Hindlimb muscle (tissue), 1 donor: ENCODE measurements at regions not wholly inside any gene's neighbourhood (a gene's known extent, or its start where the extent isn't known, plus 50 kb on each side); places are given as distances from the start of the nearest gene placed in this dataset.
A peak's percentile ranks its signal among the peaks of the same experiment; 100 is the strongest.

Source experiments
- DNase-seq: peaks from one replicate; pipeline ENCODE4 v3.0.0-alpha.2; 2013

DNA sequence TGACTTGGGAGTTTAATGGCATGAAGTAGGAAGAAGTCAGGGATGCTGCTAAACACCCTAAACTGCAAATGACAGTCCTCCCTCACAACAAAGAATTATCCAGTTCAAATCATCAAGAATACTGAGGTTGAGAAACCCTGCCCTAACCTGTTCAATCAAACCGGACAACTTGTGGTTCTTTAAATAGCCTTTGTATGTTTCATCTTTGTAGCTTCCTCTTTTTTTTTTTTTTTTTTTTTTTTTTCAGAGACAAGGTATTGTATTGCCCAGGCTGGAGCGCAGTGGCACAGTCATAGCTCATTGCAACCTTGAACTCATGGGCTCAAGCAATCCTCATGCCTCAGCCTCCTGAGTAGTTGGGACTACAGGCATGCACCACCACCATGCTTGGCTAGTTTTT, 52.5 kb upstream of the TTC29 start:
- no peak for DNase-seq

DNA sequence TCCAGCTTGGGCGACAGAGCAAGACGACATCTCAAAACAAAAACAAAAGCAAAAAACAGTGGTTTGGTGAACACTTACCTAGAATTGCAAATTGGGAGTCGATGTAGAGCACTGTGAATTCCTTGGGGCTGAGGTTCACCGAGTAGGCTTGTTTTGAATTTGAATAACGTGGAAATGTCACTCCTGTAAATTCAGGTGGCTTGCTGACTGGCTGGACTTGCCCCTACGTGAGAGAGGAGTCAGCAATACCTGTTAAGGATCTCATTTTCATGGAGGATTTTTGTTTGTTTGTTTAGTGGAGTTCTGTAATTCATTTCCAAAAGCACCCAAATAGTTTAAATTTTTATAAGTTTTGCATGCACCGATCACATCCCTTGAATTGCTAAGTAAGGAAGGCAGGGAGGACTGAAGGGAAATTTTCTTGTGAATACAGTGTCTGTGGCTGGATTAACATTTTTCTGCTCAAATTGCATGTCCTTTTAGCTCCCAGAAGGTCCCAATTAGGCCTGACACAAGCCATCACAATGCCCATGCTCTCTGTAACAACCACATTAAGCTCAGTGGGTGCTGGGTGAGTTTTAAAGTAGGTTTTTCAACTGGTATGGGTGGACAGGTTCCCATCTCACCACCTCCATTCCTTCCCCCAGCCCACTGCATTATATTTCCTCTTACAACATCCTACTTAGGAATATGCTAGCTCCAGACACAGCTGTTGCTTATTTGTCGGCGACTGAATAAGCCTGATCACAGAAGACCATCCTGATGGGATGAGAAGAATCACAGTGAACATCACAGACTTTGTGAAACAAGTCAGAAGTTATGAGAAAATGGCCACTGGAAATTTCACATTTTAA, 58.5 kb upstream of the TTC29 start:
- DNase-seq = no peak

DNA sequence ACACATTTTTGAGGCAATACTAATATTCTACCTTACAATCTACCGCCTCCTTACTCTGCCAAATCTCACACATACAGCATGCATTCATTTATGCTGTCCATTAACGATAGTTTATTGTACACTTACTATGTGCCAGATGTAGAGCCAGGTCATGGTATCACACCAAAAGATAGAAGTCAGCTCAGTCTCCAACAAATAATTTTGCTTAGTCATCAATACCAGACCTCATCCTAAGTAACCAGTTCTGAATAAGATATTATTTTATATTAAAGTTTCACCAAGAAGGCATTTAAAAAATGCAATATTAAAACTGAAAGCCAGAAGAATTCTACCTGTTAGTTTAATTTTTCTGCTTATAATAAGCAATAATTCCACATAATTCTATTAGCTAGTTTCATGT, 60.6 kb upstream of the TTC29 start:
- no peak for DNase-seq

DNA sequence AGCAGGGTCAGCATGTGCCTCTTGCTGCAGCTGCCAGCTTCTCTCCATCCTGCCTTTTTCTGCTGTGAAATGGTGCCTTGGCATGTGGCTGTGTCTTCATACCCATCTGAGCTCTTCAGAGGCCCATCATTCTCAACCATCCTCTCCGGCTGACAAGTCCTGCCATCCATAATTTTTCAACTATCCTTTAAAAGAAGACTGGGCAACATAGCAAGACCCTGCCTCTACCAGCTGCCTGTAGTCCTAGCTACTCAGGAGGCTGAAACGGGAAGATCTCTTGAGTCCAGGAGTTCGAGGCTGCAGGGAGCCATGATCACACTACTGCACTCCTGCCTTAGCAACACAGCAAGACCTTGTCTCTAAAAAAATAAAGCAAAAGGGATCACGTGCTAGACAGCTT, 64.2 kb upstream of the TTC29 start:
- DNase-seq = no peak

DNA sequence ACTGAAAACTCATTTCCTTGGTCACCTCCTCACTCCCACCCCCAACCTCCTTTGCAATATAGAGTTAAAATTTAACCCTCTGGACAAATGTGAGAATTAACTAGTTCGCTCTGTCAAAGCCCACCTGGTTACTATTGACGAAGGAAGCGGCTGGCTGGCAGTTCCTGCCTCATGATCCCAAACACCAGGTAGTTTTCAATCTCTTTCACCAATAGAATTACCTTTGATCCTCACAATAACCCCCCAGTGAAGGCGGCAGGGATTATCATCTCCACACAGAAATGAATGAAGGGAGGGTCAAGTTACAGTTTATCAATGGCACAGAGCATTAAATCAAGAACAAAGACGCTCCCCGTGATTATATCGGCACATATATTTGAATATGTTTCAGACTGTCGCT, 65.7 kb upstream of the TTC29 start:
- DNase-seq = no peak

DNA sequence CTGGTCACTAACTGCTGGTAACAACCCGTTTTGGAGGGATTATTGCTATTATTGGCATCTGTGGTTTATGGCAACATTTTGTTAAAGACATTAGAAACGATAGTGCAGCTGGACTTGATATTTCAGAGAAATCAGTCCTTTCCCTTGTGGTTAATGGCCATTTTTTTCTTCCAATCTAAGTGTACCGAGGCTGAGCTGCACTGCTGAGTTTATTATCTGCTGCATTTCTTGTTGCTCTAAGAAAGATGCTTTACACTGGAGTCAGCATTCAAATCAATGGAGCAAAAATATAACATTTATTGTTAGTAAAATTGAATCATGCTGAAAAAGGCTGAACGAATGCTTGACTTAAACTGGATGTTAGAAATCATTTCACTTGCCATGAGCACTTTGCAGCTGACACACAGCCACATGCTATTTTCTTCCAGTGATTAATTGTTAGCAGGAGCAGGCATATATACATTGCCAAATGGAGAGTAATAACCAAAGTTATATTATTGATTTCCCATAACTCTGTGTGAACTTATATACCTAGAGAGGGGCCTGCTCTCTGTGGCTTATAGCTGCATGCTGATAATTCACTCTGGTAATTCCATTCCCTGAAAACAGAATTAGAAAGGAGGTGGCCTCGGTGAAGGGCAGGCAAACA, 66.5 kb upstream of the TTC29 start:
- no peak for DNase-seq

DNA sequence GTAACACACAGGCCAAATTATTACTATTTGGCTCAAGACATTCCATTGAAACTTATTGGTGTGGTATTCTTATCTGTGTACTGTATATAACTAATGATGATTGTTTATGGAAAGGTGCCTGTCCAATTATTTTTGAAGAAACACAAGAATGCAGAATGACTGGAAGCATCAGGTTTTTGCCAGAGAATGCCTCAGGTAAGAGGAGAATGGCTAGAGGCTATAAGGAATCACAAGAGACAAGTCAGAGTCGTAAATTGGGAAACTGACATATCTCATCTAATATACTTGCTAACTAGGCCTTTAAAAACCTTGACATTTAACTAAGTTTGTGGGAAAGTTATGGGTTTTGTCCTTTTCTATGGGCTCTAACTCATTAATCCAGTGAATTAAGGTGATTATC, 69.3 kb upstream of the TTC29 start:
- DNase-seq = no peak

DNA sequence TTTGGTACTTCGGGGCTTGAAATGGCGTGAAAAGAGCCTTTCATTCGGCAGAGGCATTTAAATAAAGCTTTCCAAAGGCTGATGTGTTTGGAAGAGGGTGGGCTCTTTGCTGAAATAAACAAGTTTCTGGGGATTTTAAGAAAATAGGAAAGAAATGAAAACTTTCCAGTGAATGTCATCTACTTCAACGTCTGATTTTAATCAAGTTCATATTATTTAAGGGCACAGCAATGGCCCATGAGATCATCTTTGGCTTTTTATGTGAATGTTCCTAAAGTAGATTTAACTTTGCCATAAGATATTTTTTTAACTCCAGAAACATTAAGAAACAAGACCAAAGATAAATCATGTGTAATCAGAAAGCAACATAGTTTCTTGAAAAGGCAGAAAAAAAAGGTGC, 69.8 kb upstream of the TTC29 start:
- peak; percentile 8 for DNase-seq

DNA sequence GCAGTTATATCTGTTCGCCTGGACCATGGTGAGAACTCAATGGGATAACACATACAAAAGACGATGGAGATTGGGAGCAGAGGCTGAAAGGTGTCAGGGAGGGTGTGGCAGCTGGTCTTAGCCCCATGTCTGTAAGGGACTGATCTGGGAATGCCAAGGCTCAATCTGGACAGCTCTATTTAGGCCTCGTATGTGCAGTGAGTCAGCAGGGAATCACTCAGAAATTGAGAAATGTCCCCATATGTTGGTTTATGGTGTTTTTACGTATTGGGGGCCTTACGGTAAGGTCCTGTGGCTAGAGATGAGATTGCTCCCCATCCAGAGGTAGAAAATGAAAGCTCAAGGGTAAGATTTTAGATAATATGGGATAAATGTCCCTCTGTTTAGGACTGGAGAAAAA, 71.4 kb upstream of the TTC29 start:
- no peak for DNase-seq

DNA sequence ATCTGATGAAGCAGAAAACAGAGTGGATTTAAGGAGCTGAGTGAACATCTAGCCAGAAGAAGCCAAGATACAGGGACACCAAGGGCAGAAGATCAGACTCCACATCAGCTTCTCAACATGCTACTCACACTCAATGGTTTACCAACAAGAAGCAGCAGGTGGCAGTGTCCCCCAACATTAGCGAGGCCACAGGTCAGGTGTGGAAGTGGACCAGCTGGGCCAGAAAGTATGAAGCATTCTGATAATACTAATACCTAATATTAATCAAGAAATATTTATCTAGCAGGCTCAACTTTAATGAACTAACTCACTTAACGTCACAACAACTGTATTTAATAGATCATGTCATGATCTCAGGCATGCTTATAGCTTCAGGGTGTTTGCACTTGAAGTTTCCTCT, 73.4 kb upstream of the TTC29 start:
- DNase-seq = peak; percentile 29

DNA sequence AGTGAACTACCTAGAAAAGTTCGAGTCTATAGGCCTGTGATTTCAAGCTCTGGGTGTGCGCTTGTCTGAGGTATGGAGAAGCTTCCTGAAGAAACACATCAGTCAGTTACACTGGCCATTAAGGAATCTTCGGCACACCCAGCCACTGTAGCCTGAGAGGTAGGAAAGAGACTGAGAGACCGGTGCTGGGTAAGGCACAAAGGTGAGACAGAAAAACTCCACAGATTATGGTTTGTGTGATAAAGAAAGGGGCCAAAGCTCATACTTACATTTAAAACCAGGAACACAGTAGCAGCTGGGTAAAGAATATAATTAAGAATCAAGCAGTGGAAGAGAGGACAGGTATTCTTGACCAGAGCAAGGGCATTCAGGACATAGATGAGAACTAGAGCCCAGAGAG, 74.8 kb upstream of the TTC29 start:
- no peak for DNase-seq

DNA sequence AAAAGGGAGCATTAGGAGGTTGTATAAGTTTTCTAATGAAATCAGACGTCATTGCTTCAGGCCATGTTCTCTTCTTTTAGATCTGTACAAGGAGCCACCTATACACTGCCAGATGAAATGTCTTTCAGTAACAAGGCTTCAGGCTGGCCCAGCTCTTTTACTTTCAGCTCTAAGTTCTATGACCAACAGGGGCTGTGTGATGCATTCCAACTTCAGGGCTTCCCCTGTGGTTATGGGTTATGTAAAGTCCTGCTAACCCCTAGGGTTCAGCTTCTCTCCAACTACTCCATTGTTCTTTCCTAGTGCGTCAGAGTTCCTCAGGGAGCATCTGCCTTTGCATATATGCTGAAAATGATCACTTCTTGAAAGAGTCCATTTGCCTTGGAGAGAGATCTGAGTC, 79.4 kb upstream of the TTC29 start:
- no peak for DNase-seq

DNA sequence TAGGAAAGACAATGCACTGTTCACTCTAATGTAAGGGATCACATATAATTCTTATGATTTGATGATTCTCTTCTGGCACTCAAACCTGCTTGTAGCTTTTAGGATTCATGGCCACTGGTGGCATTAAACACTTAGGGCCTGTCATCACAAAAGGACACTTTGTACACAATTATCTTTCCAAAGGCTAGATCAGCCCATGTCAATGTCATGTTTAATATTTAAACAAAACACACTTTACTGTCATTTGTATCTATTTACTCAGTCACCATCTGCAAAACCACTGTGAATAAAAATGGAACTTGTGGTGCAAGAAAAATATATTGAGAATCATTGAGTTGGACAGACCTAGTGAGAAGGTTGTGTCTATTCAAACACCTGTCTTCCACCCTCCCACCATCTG, 83.6 kb upstream of the TTC29 start:
- no peak for DNase-seq

DNA sequence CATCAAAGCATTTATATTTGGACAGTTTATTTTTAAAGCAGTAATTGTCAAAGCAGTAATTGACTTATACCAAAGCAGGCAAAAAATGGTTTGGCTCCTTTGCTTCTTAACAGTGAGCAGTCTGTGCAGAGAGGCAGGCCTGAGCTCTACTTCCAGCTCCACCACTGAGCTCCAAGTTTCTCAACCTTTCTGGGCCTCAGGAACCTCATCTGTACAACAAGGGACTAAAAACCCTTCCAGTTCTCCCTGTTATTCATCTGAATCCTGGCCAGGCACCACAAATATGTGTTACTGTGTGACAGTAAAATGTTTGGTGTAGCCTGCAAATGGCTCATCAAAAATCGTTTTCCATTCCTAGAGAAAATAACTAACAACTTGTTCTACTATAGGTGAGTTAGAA, 88.7 kb upstream of the TTC29 start:
- no peak for DNase-seq

DNA sequence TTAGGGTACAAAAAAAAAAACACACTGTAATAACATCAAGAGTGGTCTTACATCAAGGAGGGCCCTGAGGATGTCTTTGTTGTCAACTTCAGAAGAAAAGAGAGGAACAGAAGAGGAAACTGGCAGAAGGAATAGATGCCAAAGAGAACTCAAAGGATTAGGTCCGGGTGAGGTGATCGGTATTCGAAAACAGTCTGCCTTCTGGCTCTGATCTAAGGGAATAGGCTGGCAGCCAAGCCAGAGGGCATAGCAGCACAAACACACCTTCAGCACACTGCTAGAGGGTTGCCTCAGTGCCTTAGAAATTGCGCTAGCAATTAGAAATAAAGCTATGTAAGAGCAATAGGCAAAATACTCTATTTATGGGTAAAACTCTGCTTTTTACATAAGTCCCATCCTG, 91.4 kb upstream of the TTC29 start:
- no peak for DNase-seq

DNA sequence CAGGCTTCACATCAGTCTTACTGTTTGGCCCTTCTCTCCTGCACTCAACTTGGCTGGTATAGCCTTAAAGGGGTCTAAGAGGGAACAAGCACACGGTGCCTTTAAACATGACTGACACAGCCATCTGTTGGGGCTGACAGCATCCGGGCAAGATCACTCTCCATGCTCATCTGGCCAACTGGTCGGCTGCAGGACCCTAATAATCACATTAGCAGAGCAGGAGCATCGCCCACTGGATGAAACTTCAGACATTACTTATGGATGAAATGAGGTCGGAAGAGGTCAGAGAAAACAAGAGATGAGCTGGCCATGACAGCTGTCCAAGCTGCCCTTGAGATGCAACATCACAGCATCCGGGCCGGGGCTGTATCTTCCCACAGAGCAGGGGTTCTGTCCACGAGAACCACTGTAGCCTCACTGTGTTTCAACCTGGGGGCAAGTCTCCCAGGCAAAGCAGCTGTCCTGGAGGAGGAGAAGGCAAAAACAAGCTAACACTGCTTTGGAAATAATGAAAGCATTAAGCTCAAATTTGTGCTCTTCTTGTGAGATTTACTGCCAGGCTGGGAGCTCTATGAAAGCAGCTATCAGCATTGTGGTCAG, 94.4 kb upstream of the TTC29 start:
- no peak for DNase-seq

DNA sequence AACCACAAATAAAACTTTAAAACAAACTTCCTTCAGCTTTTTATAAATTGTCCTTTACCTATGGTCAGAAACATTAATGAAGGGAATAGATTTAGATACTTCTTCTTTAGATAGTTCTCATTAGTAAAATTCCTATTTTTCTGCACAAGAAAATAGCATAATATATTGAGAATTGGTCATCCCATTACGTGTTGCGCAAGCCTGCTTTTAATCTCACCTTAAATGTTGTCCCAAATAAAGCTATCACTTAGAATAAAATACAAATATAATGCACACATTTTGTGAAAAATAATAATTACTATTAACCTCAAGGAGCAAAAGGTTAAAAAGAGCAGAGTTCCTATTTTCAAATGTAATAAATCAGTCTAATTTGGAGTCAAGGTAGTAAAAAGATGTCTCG, 95.2 kb upstream of the TTC29 start:
- no peak for DNase-seq

DNA sequence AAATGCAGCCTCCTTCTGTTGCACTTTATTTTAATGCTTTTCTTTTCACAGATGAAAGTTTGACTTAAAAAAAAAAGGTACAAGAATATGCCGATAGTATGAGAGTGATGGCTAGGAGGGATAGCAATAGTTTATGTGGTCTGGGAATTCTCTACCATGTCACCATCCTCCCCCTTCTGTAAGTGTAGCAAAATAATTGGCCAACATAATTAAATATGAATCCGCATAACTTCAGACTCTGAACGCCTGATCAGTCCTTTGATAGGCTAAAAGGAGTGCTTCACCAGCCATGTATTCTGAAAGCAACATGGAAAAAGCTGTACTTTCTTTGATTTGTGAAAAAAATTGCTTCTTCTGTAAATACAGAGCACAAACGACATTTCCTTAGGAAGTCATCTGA, 95.7 kb upstream of the TTC29 start:
- DNase-seq = no peak

DNA sequence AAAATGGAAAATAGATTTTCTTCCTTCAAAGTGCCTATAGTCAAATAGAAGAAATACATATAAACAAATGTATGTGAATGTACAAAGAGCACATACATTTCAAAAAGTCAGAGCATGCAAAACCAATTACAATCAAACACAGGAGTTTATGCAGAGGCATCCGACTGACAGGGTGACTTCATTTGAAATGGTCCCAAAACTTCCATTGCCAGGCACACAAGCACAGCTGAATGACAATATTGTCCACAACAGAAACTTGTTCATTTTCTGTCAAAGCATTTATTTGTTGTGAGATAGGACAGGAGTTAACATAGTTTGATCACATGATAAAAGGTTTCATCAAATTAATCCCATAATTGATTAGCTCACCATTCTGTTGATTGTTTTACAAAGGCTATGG, 96.4 kb upstream of the TTC29 start:
- DNase-seq = no peak

DNA sequence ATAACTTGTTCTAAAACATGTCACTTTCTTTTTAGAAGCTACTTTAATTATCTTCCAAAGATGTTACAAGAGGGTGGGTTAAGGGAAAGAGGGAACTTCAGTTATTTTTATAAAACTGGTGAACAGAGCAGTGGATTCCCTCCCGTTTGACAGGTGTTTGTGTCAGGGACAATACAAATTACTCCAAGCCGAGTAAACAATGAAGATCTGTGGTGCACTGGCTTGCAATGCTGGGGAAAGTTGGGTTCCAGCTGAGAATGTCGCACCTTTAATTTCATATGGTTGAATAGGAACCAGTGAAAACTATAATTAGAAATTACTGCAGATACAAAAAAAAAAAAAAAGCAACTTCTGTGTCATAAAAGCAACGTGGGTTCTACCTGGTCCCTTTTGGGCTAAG, 98.6 kb upstream of the TTC29 start:
- DNase-seq = no peak

DNA sequence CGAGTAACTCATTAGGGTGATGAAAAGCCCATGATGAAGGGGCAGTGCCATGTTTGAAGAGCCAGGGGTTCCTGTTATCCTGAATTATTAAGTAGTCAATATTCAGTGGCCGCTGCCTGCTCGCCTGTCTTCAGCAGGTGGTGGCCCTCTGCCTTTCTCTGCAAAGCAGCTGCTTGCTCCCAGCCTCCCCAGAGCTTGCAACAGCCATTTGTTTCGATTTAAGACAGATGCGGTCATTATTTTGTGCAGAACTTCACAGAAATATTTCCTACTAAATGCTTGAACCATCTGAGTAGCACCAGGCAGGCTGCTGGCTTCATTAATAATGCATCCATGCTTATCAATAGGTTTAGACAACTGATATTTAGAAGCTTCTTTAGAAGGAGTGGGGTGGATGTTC, 104.3 kb upstream of the TTC29 start:
- no peak for DNase-seq

DNA sequence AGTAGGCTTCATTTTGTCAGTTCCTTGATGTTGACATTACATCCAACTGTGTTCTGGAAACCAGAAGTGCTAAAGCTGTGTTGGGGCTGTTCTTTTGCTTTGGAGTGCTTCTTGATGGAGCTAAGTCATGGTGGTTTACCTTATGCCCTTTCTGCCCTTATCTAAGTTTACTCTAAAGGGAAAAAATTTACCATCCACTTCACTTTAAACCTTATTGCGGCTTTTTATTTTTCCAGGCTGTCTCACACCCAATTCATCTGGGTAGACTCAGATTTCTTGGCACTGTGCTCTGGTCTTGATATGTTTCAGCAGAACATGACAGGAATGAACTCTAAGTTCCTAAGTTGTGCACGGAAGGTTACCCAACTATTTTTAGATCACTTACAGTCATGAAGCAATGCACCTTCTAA, 104.7 kb upstream of the TTC29 start:
- no peak for DNase-seq

DNA sequence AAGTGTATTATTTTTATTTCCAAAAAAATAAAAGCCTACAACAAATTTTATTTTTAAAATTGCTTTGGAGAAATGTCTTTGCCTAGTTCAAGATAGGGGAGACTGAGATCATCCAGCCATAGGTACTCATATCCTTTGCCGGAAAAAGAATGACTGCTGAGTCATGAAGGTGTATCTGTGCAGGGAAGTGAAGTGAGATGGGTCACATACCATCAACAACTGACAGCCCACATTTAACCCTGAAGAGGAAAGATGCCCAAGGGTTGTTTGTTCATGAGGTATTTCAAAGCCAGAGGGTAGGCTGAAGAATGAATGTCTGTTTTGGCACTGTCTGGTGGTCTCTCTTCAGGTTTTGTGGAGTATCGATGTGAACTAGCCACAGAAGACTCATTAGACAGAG, 106.7 kb upstream of the TTC29 start:
- no peak for DNase-seq

DNA sequence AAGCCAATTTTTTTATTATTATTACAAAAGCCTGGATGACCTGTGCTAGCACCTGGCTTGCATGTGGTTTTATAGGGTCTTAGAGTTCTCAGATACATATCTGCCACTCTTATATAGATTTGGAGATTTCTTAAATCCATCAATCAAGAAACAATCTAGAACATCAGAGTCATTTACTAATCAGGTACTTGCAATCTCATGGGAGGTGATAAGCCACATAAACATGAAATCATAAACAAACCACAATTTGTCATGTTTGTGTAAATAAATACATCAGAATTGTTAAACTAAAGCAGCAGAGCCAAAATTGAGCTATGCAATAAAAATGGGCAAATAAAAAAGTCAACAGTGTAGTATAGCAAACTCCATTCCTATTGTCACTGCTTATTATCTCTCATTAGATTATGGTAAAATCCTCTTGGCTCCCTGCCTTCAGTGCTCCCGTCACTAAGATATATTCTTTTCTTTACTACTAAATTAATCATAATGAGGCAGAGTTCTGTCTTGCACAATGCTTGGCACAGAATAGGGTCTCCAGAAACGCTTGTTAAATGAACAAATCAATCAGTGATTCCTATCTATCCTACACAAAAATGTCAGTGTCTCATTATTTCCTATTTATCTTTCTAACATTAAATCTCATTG, 108.7 kb upstream of the TTC29 start:
- DNase-seq = no peak
